ENCODE measurements at regions not wholly inside any gene's neighbourhood (a gene's known extent, or its start where the extent isn't known, plus 50 kb on each side); places are given as distances from the start of the nearest gene placed in this dataset.
"Not testable (repeated sequence)": the region's sequence is repeated elsewhere in the genome, so short reads cannot be mapped to it uniquely, and the experiment has no call there.

DNA sequence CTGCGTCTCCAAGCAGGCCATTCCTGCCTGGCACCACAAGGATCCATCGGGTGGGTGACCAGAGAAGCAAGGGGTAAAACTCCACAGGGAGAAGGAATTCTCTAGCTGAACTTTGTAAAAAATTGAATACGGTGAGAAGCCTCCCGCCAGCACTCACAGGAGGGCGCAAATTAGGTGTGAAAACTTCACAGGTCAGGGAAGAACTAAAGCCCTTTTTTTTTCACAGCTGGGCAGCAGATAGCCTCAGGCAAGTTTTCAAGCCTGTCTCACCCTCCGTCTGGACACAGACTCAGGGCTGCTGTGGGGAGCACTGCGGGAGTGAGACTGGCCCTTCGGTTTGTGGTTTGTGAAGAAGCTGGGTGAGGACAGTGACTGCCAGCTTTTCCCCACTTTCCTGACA is 224.1 kb upstream of the FGF16 start:
- 36% methylated on average over 5 of the region's 8 CpGs for WGBS (ENCODE audit: insufficient coverage)

GRCh38 chrX:77264490-77264889 is 182.7 kb upstream of the FGF16 start:
- 28% methylated on average over 2 of the region's 2 CpGs for WGBS (ENCODE audit: insufficient coverage)

More for the DNA sequence above, 224.1 kb upstream of the FGF16 start:
- Histone ChIP-seq H3K4me1 (ENCODE audit: control insufficient read depth, insufficient read depth, low read length) (no peaks in the 10 kb centered on the region), H3K27me3 (ENCODE audit: control insufficient read depth, insufficient read depth, low read length) (peaks cover 2% of the 10 kb centered on the region), H3K4me3 (ENCODE audit: low read length) (no peak overlapping the region), H3K27ac (ENCODE audit: low read length) (no peak overlapping the region), H3K9me3 (replicated peaks; ENCODE audit: control insufficient read depth, low read depth, low read length) (no peaks in the 10 kb centered on the region), H3K36me3 (ENCODE audit: control insufficient read depth, insufficient read depth, low read length) (no peaks in the 10 kb centered on the region)
- no peak for DNase-seq

GRCh38 chrX:77275392-77275791 is 171.8 kb upstream of the FGF16 start:
- Histone ChIP-seq H3K27me3 (ENCODE audit: control insufficient read depth, insufficient read depth, low read length) (no peaks in the 10 kb centered on the region), H3K9me3 (replicated peaks; ENCODE audit: control insufficient read depth, low read depth, low read length) (peaks cover 2% of the 10 kb centered on the region), H3K36me3 (ENCODE audit: control insufficient read depth, insufficient read depth, low read length) (no peaks in the 10 kb centered on the region), H3K4me1 (ENCODE audit: control insufficient read depth, insufficient read depth, low read length) (no peaks in the 10 kb centered on the region), H3K4me3 (ENCODE audit: low read length) (no peak overlapping the region), H3K27ac (ENCODE audit: low read length) (no peak overlapping the region)
- no peak for DNase-seq
- WGBS (ENCODE audit: insufficient coverage), result 100% methylated on average over 1 of the region's 1 CpG

More at GRCh38 chrX:77264490-77264889, 182.7 kb upstream of the FGF16 start:
- Histone ChIP-seq H3K9me3 (replicated peaks; ENCODE audit: control insufficient read depth, low read depth, low read length) (peaks cover 18% of the 10 kb centered on the region), H3K27ac (ENCODE audit: low read length) (no peak overlapping the region), H3K27me3 (ENCODE audit: control insufficient read depth, insufficient read depth, low read length) (no peaks in the 10 kb centered on the region), H3K4me3 (ENCODE audit: low read length) (no peak overlapping the region), H3K4me1 (ENCODE audit: control insufficient read depth, insufficient read depth, low read length) (no peaks in the 10 kb centered on the region), H3K36me3 (ENCODE audit: control insufficient read depth, insufficient read depth, low read length) (no peaks in the 10 kb centered on the region)
- DNase-seq, result no peak

DNA sequence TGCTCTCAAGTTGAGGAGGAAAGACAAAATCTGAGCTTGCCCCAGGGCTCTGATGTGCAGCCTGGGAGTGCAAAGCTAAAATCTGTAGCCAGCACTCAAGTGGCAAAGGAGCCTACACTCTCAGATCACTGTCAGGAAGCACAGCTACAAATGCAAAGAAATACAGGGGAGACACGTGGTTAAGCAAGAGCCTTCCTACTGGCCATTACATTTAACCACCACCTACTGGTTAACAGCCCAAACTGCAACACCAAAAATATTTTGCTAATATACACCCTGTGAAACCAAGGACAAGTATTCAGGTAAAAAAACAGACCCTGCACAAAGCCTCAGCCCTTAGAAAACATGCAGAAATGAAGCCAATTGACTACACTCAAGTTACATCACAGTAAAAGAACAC is 170.4 kb upstream of the FGF16 start:
- 0% methylated on average over 1 of the region's 1 CpG for WGBS (ENCODE audit: insufficient coverage)
- peaks cover 11% of the 10 kb centered on the region for H3K9me3 ChIP-seq (replicated peaks; ENCODE audit: control insufficient read depth, low read depth, low read length)
- no peaks in the 10 kb centered on the region for H3K36me3 ChIP-seq (ENCODE audit: control insufficient read depth, insufficient read depth, low read length)
- no peak overlapping the region for H3K27ac ChIP-seq (ENCODE audit: low read length)
- no peaks in the 10 kb centered on the region for H3K4me1 ChIP-seq (ENCODE audit: control insufficient read depth, insufficient read depth, low read length)
- no peaks in the 10 kb centered on the region for H3K27me3 ChIP-seq (ENCODE audit: control insufficient read depth, insufficient read depth, low read length)
- H3K4me3 ChIP-seq (ENCODE audit: low read length), result no peak overlapping the region
- no peak for DNase-seq

DNA sequence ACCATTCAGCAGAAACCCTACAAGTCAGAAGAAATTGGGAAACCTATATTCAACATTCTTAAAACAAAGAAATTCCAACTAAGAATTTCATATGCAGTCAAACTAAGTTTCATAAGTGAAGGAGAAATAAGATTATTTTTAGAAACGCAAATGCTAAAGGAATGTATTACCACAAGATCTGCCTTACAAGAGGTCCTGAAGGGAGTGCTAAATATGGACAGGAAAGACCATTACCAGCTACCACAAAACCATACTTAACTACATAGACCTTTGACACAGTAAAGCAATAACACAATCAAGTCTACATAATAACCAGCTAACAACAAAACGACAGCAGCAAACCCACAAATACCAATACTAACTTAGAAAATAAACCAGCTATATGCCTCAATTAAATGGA is 169.3 kb upstream of the FGF16 start:
- H3K27me3 ChIP-seq (ENCODE audit: control insufficient read depth, insufficient read depth, low read length), result no peaks in the 10 kb centered on the region
- no peaks in the 10 kb centered on the region for H3K4me1 ChIP-seq (ENCODE audit: control insufficient read depth, insufficient read depth, low read length)
- no peak overlapping the region for H3K27ac ChIP-seq (ENCODE audit: low read length)
- H3K36me3 ChIP-seq (ENCODE audit: control insufficient read depth, insufficient read depth, low read length), result no peaks in the 10 kb centered on the region
- peaks cover 13% of the 10 kb centered on the region for H3K9me3 ChIP-seq (replicated peaks; ENCODE audit: control insufficient read depth, low read depth, low read length)
- no CpG with 5 or more reads among the region's 2 CpGs for whole genome bisulfite sequencing (ENCODE audit: insufficient coverage)
- DNase-seq, result no peak
- H3K4me3 ChIP-seq (ENCODE audit: low read length), result no peak overlapping the region

DNA sequence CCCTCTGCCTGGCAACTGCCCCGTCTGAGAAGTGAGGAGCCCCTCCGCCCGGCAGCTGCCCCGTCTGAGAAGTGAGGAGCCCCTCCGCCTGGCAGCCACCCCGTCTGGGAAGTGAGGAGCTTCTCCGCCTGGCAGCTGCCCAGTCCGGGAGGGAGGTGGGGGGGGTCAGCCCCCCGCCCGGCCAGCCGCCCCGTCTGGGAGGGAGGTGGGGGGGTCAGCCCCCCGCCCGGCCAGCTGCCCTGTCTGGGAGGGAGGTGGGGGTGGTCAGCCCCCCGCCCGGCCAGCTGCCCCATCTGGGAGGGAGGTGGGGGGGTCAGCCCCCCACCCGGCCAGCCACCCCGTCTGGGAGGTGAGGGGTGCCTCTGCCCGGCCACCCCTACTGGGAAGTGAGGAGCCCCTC is 167.8 kb upstream of the FGF16 start:
- no CpG with 5 or more reads among the region's 19 CpGs for WGBS (ENCODE audit: insufficient coverage)
- H3K4me3 ChIP-seq (ENCODE audit: low read length); DNase-seq; H3K27ac ChIP-seq (ENCODE audit: low read length); H3K36me3 ChIP-seq (ENCODE audit: control insufficient read depth, insufficient read depth, low read length); H3K4me1 ChIP-seq (ENCODE audit: control insufficient read depth, insufficient read depth, low read length); H3K27me3 ChIP-seq (ENCODE audit: control insufficient read depth, insufficient read depth, low read length): not testable (repeated sequence)
- H3K9me3 ChIP-seq (replicated peaks; ENCODE audit: control insufficient read depth, low read depth, low read length), result peaks cover 13% of the 10 kb centered on the region

DNA sequence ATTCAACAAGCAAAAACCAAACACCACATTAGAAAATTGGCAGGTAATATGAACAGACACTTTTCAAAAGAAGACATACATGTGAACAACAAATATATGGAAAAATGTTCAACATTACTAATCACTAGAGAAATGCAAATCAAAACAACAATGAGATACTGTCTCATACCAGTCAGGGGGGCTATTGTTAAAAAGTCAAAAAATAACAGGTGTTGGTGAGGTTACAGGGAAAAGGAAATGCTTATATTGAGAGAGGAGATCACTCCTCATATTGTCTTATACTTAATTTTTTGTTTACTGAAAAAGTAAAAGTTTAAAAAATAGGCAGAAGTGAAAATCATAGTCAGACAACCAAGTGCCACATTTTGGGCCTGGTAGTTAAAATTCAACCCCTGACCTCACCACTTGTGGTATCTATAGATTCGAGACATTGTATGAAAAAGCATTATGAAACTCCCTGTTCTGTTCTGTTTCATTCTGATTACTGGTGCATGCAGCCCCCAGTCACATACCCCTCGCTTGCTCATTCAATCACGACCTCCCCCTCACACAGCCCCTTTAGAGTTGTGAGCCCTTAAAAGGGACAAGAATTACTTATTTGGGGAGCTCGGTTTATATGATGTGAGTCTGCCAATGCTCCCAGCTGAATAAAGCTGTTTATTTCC is 153.7 kb upstream of the FGF16 start:
- H3K4me1 ChIP-seq (ENCODE audit: control insufficient read depth, insufficient read depth, low read length), result no peaks in the 10 kb centered on the region
- WGBS (ENCODE audit: insufficient coverage), result no CpG with 5 or more reads among the region's 4 CpGs
- no peak overlapping the region for H3K4me3 ChIP-seq (ENCODE audit: low read length)
- no peak for DNase-seq
- H3K9me3 ChIP-seq (replicated peaks; ENCODE audit: control insufficient read depth, low read depth, low read length), result peaks cover 3% of the 10 kb centered on the region
- H3K27me3 ChIP-seq (ENCODE audit: control insufficient read depth, insufficient read depth, low read length), result no peaks in the 10 kb centered on the region
- no peak overlapping the region for H3K27ac ChIP-seq (ENCODE audit: low read length)
- no peaks in the 10 kb centered on the region for H3K36me3 ChIP-seq (ENCODE audit: control insufficient read depth, insufficient read depth, low read length)

GRCh38 chrX:77298296-77298695 is 148.9 kb upstream of the FGF16 start:
- 41% methylated on average over 2 of the region's 5 CpGs for WGBS (ENCODE audit: insufficient coverage)
- DNase-seq, result no peak
- no peak overlapping the region for H3K27ac ChIP-seq (ENCODE audit: low read length)
- H3K36me3 ChIP-seq (ENCODE audit: control insufficient read depth, insufficient read depth, low read length), result no peaks in the 10 kb centered on the region
- no peaks in the 10 kb centered on the region for H3K4me1 ChIP-seq (ENCODE audit: control insufficient read depth, insufficient read depth, low read length)
- peaks cover 3% of the 10 kb centered on the region for H3K9me3 ChIP-seq (replicated peaks; ENCODE audit: control insufficient read depth, low read depth, low read length)
- no peaks in the 10 kb centered on the region for H3K27me3 ChIP-seq (ENCODE audit: control insufficient read depth, insufficient read depth, low read length)
- no peak overlapping the region for H3K4me3 ChIP-seq (ENCODE audit: low read length)

DNA sequence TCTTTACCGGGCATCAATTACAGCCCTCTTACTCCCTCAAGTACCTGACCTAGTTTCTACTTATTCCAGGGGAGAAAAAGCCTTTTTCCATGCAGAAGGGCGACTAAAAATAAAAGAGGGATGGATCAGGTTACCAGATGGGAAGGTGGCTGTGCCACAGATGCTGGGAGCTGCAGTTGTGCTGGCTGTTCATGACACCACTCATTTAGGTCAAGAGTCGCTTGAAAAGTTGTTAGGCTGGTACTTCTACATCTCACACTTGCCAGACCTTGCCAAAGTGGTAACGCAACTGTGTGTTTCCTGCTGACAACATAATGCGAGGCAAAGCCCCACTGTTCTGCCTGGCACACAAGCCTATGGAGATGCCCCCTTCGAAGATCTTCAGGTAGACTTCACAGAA is 148.4 kb upstream of the FGF16 start:
- DNase-seq, result no peak
- Histone ChIP-seq H3K36me3 (ENCODE audit: control insufficient read depth, insufficient read depth, low read length) (no peaks in the 10 kb centered on the region), H3K27ac (ENCODE audit: low read length) (no peak overlapping the region), H3K9me3 (replicated peaks; ENCODE audit: control insufficient read depth, low read depth, low read length) (peaks cover 5% of the 10 kb centered on the region), H3K27me3 (ENCODE audit: control insufficient read depth, insufficient read depth, low read length) (no peaks in the 10 kb centered on the region), H3K4me1 (ENCODE audit: control insufficient read depth, insufficient read depth, low read length) (no peaks in the 10 kb centered on the region), H3K4me3 (ENCODE audit: low read length) (no peak overlapping the region)
- 79% methylated on average over 4 of the region's 6 CpGs for WGBS (ENCODE audit: insufficient coverage)

GRCh38 chrX:77299549-77299948 is 147.6 kb upstream of the FGF16 start:
- no peaks in the 10 kb centered on the region for H3K27me3 ChIP-seq (ENCODE audit: control insufficient read depth, insufficient read depth, low read length)
- DNase-seq, result no peak

GRCh38 chrX:77342004-77342403 is 105.2 kb upstream of the FGF16 start:
- Histone ChIP-seq H3K9me3 (replicated peaks; ENCODE audit: control insufficient read depth, low read depth, low read length) (peaks cover 6% of the 10 kb centered on the region), H3K27ac (ENCODE audit: low read length) (no peak overlapping the region), H3K4me1 (ENCODE audit: control insufficient read depth, insufficient read depth, low read length) (no peaks in the 10 kb centered on the region), H3K4me3 (ENCODE audit: low read length) (no peak overlapping the region), H3K27me3 (ENCODE audit: control insufficient read depth, insufficient read depth, low read length) (no peaks in the 10 kb centered on the region), H3K36me3 (ENCODE audit: control insufficient read depth, insufficient read depth, low read length) (no peaks in the 10 kb centered on the region)
- WGBS (ENCODE audit: insufficient coverage), result no CpG with 5 or more reads among the region's 1 CpG
- DNase-seq, result peak; percentile 90

More at GRCh38 chrX:77299549-77299948, 147.6 kb upstream of the FGF16 start:
- WGBS (ENCODE audit: insufficient coverage), result no CpG with 5 or more reads among the region's 6 CpGs
- no peak overlapping the region for H3K4me3 ChIP-seq (ENCODE audit: low read length)
- no peaks in the 10 kb centered on the region for H3K4me1 ChIP-seq (ENCODE audit: control insufficient read depth, insufficient read depth, low read length)
- no peak overlapping the region for H3K27ac ChIP-seq (ENCODE audit: low read length)
- H3K36me3 ChIP-seq (ENCODE audit: control insufficient read depth, insufficient read depth, low read length), result no peaks in the 10 kb centered on the region
- H3K9me3 ChIP-seq (replicated peaks; ENCODE audit: control insufficient read depth, low read depth, low read length), result peaks cover 6% of the 10 kb centered on the region

Data from muscle of leg (tissue), 3 donors.